OCI-LY1 (cell line): ENCODE measurements at regions not wholly inside any gene's neighbourhood (a gene's known extent, or its start where the extent isn't known, plus 50 kb on each side); places are given as distances from the start of the nearest gene placed in this dataset.

Source experiments
- H2AFZ ChIP-seq: fragments of 200-600 bp; sonication (generic), shearing (Covaris generic); 2 replicates; pipeline ENCODE4 v1.6.0; 2014; ENCODE audit warnings: antibody characterized with exemption, mild to moderate bottlenecking, low read length
- H3F3A ChIP-seq: fragments of 200-600 bp; sonication (generic), shearing (Covaris generic); 2 replicates; pipeline ENCODE4 v1.6.0; 2014; ENCODE audit warnings: mild to moderate bottlenecking, antibody characterized with exemption, low read length, moderate library complexity; ENCODE audit not compliant: insufficient read depth
- H3K27ac ChIP-seq: fragments of 200-600 bp; sonication (generic); 2 replicates; pipeline ENCODE4 v1.5.1; 2014; ENCODE audit warnings: low read length, mixed run types, mild to moderate bottlenecking, low read depth; ENCODE audit not compliant: poor library complexity, severe bottlenecking
- H3K27me3 ChIP-seq: fragments of 200-600 bp; sonication (generic); 2 replicates; pipeline ENCODE4 v1.6.0; 2014; ENCODE audit warnings: antibody characterized with exemption, mild to moderate bottlenecking, low read length, moderate library complexity; ENCODE audit not compliant: insufficient read depth
- H3K36me3 ChIP-seq: fragments of 200-600 bp; sonication (generic); 2 replicates; pipeline ENCODE4 v1.6.1; 2014; ENCODE audit warnings: mild to moderate bottlenecking, antibody characterized with exemption, low read length, moderate library complexity, mixed read lengths; ENCODE audit not compliant: insufficient read depth
- H3K4me1 ChIP-seq: fragments of 200-600 bp; sonication (generic); 2 replicates; pipeline ENCODE4 v1.5.1; 2014; ENCODE audit warnings: mild to moderate bottlenecking, low read length, moderate library complexity; ENCODE audit not compliant: insufficient read depth, severe bottlenecking
- H3K4me2 ChIP-seq: fragments of 200-600 bp; sonication (generic), shearing (Covaris generic); 2 replicates; pipeline ENCODE4 v1.6.1; 2014; ENCODE audit warnings: low read length
- H3K4me3 ChIP-seq: fragments of 200-600 bp; sonication (generic); 2 replicates; pipeline ENCODE4 v1.5.1; 2014; ENCODE audit warnings: low read length, low read depth, mild to moderate bottlenecking, mixed read lengths; ENCODE audit not compliant: poor library complexity, severe bottlenecking
- H3K79me2 ChIP-seq: fragments of 200-600 bp; shearing (Covaris generic); 2 replicates; pipeline ENCODE4 v1.6.1; 2016; ENCODE audit warnings: mixed run types, low read length, mixed read lengths; ENCODE audit not compliant: insufficient read depth
- H3K9ac ChIP-seq: fragments of 200-600 bp; sonication (generic), shearing (Covaris generic); 2 replicates; pipeline ENCODE4 v1.6.1; 2014; ENCODE audit warnings: mild to moderate bottlenecking, low read length, mixed read lengths
- H3K9me2 ChIP-seq: fragments of 200-600 bp; sonication (generic), shearing (Covaris generic); 2 replicates; pipeline ENCODE4 v1.6.1; 2014; ENCODE audit warnings: low read depth, mild to moderate bottlenecking, low read length, mixed read lengths
- H3K9me3 ChIP-seq: fragments of 200-600 bp; shearing (Covaris generic); 2 replicates; pipeline ENCODE4 v1.6.1; 2014; ENCODE audit warnings: low read length, mixed read lengths
- H4K20me1 ChIP-seq: fragments of 200-600 bp; sonication (generic), shearing (Covaris generic); 2 replicates; pipeline ENCODE4 v1.6.0; 2016; ENCODE audit warnings: mild to moderate bottlenecking, low read length; ENCODE audit not compliant: insufficient read depth
- CTCF ChIP-seq: fragments of 200-600 bp; sonication (generic), shearing (Covaris generic); IDR thresholded peaks from 2 replicates; pipeline ENCODE4 v1.5.1; 2017; ENCODE audit warnings: mild to moderate bottlenecking, antibody characterized with exemption, low read length, moderate library complexity, mixed read lengths
- EZH2 ChIP-seq: fragments of 200-600 bp; sonication (generic), shearing (Covaris generic); IDR thresholded peaks from 2 replicates; pipeline ENCODE4 v1.8.0; 2017; ENCODE audit warnings: borderline replicate concordance, mixed run types, mild to moderate bottlenecking, antibody characterized with exemption, low read length, moderate library complexity, mixed read lengths

GRCh38 chr10:2214092-2214491 lies 476.8 kb upstream of the ADARB2 start:
- H3K9me2 ChIP-seq, result no peaks in the 10 kb centered on the region
- H4K20me1 ChIP-seq, result no peaks in the 10 kb centered on the region
- no peak overlapping the region for H3K4me2 ChIP-seq
- H3K27ac ChIP-seq, result no peak overlapping the region
- H3K9me3 ChIP-seq, result no peaks in the 10 kb centered on the region
- H3K4me3 ChIP-seq, result no peak overlapping the region
- no peak overlapping the region for H3K9ac ChIP-seq
- H3F3A ChIP-seq, result no peaks in the 10 kb centered on the region
- no peaks in the 10 kb centered on the region for H3K4me1 ChIP-seq
- TF ChIP-seq EZH2 (no peak), CTCF (no peak)
- no peaks in the 10 kb centered on the region for H3K79me2 ChIP-seq
- H3K36me3 ChIP-seq, result no peaks in the 10 kb centered on the region
- no peaks in the 10 kb centered on the region for H3K27me3 ChIP-seq
- no peak overlapping the region for H2AFZ ChIP-seq

GRCh38 chr10:2212244-2212834 lies 475.0 kb upstream of the ADARB2 start:
- Histone ChIP-seq H3K36me3 (no peaks in the 10 kb centered on the region), H3K9me3 (no peaks in the 10 kb centered on the region), H3K27me3 (no peaks in the 10 kb centered on the region), H3K79me2 (no peaks in the 10 kb centered on the region), H3F3A (no peaks in the 10 kb centered on the region), H3K27ac (no peak overlapping the region), H3K9ac (no peak overlapping the region), H2AFZ (no peak overlapping the region), H3K4me2 (no peak overlapping the region), H4K20me1 (no peaks in the 10 kb centered on the region), H3K4me3 (no peak overlapping the region), H3K9me2 (no peaks in the 10 kb centered on the region), H3K4me1 (no peaks in the 10 kb centered on the region)
- TF ChIP-seq EZH2, result no peak
- no peak for TF ChIP-seq CTCF

- H3K4me1 ChIP-seq, result no peaks in the 10 kb centered on the region
- no peaks in the 10 kb centered on the region for H3K36me3 ChIP-seq
- TF ChIP-seq EZH2, result no peak
- TF ChIP-seq CTCF, result no peak
- no peak overlapping the region for H3K4me2 ChIP-seq
- no peaks in the 10 kb centered on the region for H3F3A ChIP-seq
- no peaks in the 10 kb centered on the region for H4K20me1 ChIP-seq
- no peak overlapping the region for H3K27ac ChIP-seq
- H3K9me2 ChIP-seq, result no peaks in the 10 kb centered on the region
- no peaks in the 10 kb centered on the region for H3K27me3 ChIP-seq
- H3K9ac ChIP-seq, result no peak overlapping the region
- no peak overlapping the region for H2AFZ ChIP-seq
- H3K9me3 ChIP-seq, result no peaks in the 10 kb centered on the region
- no peaks in the 10 kb centered on the region for H3K79me2 ChIP-seq
- H3K4me3 ChIP-seq, result no peak overlapping the region
These were observed 472.8 kb upstream of the ADARB2 start for GRCh38 chr10:2210088-2210487.
